Stimulated activated CD8-positive, alpha-beta memory T cell treated with anti-CD3 and anti-CD28 coated beads, Interleukin-7, amount 100 ng/mL, for 4 hours (primary cell): ENCODE measurements at regions not wholly inside any gene's neighbourhood (a gene's known extent, or its start where the extent isn't known, plus 50 kb on each side); places are given as distances from the start of the nearest gene placed in this dataset.
"Not testable (repeated sequence)": the region's sequence is repeated elsewhere in the genome, so short reads cannot be mapped to it uniquely, and the experiment has no call there.

ENCODE experiments used
- DNase-seq, 2 donors: peaks; one replicate each; pipeline ENCODE4 v3.0.0-alpha.2; 2020; ENCODE audit warnings: low read depth in 2 of 2

GRCh38 chr5:87138091-87138805 lies 129.4 kb upstream of the RASA1 start:
- no peak for DNase-seq

GRCh38 chr5:87139795-87140194 lies 127.9 kb upstream of the RASA1 start:
- DNase-seq: no peak

DNA sequence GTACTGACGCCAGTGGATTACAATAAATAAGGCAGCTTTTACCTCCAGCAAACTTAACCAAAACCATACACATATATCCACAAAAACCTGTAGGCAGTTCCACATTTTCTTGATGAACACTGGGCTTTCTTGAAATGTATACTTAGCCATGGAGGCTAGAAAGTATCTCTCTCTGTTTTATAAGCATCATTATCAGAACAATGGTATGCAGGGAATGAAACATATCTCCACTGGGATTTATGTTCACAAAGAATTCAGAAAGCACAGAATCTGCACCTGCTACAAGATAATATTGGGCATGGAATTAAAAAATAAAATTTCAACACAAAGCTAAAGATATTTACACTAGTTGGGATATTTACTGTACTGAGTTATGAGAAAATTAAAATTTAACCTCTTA lies 126.1 kb upstream of the RASA1 start:
- no peak for DNase-seq

GRCh38 chr5:87145853-87146252 lies 121.8 kb upstream of the RASA1 start:
- DNase-seq: not testable (repeated sequence)

- no peak for DNase-seq
Measured at GRCh38 chr5:87147441-87147840, 120.2 kb upstream of the RASA1 start.

- DNase-seq: no peak
Measured at GRCh38 chr5:87150630-87151029, 117.1 kb upstream of the RASA1 start.

DNA sequence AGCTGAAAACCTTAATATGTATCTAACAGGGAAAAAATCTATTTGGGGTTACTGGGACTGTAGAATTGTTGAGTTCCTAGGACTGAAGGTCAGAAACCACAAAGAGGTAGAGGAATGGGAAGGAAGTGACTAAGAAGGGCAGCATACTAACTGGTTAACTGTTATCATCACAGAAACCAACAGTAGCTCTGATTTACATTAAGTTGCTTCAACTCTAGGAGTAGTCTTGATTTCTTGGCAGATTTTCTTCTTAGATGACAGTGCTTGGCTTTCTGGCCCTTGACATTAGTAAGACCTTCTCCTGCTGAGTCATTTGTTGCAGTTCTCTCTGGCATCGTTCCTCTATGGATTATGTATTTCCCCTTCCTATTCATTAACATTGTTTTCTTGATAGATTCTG lies 116.1 kb upstream of the RASA1 start:
- no peak for DNase-seq

DNA sequence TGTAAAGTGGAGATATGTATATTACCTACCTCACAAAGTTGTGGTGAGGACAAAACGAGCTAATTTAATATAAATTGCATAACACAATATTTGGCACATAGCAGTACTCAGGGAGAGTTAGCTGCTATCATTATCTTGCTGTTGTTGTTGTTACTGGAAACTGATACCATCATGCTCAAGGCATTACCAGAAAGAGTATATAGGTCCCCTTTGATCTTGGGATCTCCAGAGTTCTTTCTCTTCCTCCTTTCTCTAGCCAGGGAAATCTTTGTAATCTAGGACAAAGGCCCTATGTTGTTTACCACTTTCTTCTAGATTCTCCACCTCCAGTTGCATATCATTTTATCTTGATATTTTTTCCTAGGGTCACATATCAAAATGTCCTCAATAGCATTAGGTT lies 114.8 kb upstream of the RASA1 start:
- DNase-seq: no peak

DNA sequence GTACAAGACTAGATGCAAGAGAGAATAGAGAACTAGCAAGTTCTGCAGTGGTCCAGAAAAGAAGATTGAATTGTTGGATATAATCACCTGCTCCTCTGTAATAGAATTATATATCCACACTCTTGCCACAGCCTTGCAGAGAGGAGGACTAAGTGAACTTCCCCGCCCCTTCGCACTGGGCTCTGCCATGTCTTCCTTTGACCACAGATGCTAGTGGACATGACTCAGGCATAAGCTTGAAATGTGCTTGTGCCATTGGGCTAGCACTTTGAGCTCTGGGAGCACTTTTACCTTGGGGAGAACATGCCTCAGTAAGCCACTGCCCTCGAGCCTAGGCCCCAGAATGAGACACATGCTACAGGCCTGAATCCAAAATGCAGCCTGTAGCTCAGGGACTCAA lies 113.5 kb upstream of the RASA1 start:
- no peak for DNase-seq

GRCh38 chr5:87155106-87155505 lies 112.6 kb upstream of the RASA1 start:
- DNase-seq: no peak

- DNase-seq: no peak
Measured at GRCh38 chr5:87156631-87157030, 111.1 kb upstream of the RASA1 start.

DNA sequence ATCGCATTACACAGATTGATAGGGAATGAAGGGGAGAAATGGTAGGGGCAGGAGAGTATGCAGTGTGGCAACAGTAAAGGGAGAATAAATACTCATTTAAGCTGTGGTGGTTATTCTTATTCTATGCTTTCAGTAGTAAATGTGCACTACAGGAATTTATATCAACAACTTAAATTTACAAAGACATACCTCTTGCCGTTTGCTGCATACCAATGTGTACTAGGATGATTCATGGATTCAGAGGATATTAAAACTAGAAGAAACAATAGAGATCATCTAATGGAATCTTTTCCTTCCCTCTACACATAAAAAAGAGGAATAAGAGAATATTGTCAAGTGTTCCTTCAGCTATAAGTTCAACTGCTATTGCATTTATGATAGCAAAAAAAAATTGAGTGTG lies 103.3 kb upstream of the RASA1 start:
- no peak for DNase-seq

GRCh38 chr5:87169300-87169991 lies 98.2 kb upstream of the RASA1 start:
- DNase-seq: no peak

- no peak for DNase-seq
Measured at GRCh38 chr5:87170799-87171198, 96.9 kb upstream of the RASA1 start.

GRCh38 chr5:87182649-87183048 lies 85.0 kb upstream of the RASA1 start:
- DNase-seq: no peak

- no peak for DNase-seq
Measured at GRCh38 chr5:87183896-87184295, 83.8 kb upstream of the RASA1 start.

GRCh38 chr5:87184605-87185004 lies 83.1 kb upstream of the RASA1 start:
- no peak for DNase-seq

GRCh38 chr5:87185838-87186237 lies 81.8 kb upstream of the RASA1 start:
- DNase-seq: no peak

DNA sequence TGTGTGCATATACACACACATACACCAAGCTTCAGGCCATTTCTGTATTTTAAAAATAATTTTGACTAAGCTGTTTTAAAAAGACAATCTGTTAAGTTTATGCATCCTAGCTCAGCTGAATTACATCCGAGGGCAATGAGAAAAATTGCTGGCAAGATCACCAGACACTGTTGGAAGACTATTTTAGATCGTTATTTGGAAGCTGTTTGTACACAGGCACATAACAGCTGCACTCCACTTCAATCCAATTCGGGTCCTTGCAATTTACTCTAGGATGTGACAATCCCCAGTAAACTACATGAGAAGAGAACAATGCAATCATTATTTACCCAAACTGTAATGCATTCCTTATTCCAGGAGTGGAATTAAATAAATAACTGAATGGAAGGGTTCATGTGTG lies 79.3 kb upstream of the RASA1 start:
- DNase-seq: no peak

DNA sequence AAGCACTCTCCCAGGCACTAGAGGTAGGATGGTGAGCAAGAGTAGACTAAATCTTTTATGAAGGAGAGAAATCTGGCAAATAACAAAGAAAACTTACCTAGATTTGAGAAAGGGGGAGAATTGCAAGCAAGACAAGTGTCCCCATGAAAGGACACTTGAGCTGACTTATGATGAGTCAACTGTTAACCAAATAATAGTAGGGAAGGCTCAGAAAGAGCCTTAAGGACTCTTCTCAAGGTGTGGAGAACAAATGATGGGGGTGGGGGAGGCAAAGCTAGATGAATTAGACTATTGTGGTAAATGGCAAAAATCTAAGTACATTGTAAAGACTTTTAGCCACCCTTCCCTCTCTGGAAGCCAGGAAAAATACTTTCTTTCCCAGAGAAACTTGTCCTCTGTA lies 77.6 kb upstream of the RASA1 start:
- DNase-seq: no peak

GRCh38 chr5:87190687-87191086 lies 77.0 kb upstream of the RASA1 start:
- DNase-seq: no peak

- DNase-seq: no peak
Measured at GRCh38 chr5:87191645-87192044, 76.0 kb upstream of the RASA1 start.

DNA sequence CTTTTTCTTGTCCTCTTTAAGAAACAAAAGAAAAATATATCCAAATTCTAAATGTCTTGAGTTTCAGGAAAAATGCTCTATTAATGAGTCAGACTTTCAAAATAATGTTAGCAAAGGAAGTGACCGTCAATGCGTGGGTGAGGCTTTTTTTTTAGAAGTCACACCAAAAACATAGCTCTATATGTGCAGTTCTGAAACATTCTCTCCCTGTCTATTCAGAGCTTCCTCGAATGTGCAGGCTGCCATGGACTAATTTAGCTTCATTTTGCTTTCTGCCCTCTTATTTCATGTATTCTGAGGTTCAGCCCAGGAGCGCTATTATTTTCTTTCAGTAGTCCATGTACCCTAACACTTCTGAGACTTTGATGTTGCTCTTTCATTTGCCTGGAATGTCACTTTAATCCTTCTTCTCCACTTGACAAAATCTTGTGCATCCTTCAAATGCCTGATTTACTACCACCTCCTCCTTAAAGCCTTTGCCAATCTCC lies 72.5 kb upstream of the RASA1 start:
- peak in 1 of 2 donors; percentile 2 for DNase-seq

DNA sequence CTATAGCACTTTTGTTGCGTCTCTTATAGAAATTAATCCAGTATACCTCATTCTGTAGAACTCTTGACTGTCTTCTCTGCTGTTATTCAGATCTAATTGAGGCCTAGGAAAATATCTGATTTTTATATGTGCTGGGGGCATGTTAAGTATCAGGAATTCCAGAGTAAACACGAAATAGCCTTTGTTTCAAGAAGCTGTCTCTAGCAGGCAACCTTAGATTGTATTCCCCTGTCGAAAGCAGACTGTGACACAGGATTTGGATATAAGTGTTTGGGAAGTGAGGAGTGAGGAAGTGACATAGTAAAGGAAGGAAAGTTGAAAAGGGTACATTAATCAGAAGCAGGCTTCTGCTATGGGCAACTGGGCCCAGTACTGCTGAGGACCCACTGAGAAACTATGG lies 72.1 kb upstream of the RASA1 start:
- DNase-seq: no peak
